Heart right ventricle (tissue), 16 donors: ENCODE measurements at regions not wholly inside any gene's neighbourhood (a gene's known extent, or its start where the extent isn't known, plus 50 kb on each side); places are given as distances from the start of the nearest gene placed in this dataset.
A peak's percentile ranks its signal among the peaks of the same experiment; 100 is the strongest.

Experiments used
- ATAC-seq, 8 donors: fragments of 200-7000 bp; cut with Tn5 transposase; one replicate each; pipeline ENCODE4 v1.9.1; 2020; ENCODE audit warnings: mild to moderate bottlenecking in 8 of 8, moderate library complexity in 8 of 8, moderate number of reproducible peaks in 1 of 8
- DNase-seq, 2 donors: peaks; one replicate each; pipeline ENCODE4 v3.0.0-alpha.2; 2020
- H3K27ac ChIP-seq, 10 donors: fragments of 200-600 bp; sonication (generic) in 2 of 10; one replicate each; pipeline versions ENCODE4 v1.5.0 to v1.8.0; 2020 to 2022; ENCODE audit warnings: mild to moderate bottlenecking in 3 of 10
- H3K27me3 ChIP-seq, 7 donors: fragments of 200-600 bp; one replicate each; pipeline ENCODE4 v1.8.0; 2021 to 2022; ENCODE audit warnings: mild to moderate bottlenecking in 2 of 7
- H3K36me3 ChIP-seq, 9 donors: fragments of 200-600 bp; sonication (generic) in 1 of 9; one replicate each; pipeline versions ENCODE4 v1.5.0 to v1.8.0; 2020 to 2022; ENCODE audit warnings: mild to moderate bottlenecking in 2 of 9
- H3K4me1 ChIP-seq, 9 donors: fragments of 200-600 bp; sonication (generic) in 1 of 9; one replicate each; pipeline versions ENCODE4 v1.5.0 to v1.8.0; 2020 to 2022; ENCODE audit warnings: mild to moderate bottlenecking in 4 of 9
- H3K4me3 ChIP-seq, 10 donors: fragments of 200-600 bp; sonication (generic) in 2 of 10; one replicate each; pipeline versions ENCODE4 v1.5.0 to v1.8.0; 2020 to 2022; ENCODE audit warnings: mild to moderate bottlenecking in 7 of 10, moderate library complexity in 2 of 10
- H3K9me3 ChIP-seq, 11 donors: fragments of 200-600 bp in 10 of 11; sonication (generic) in 2 of 11; one replicate each; pipeline versions ENCODE4 v1.5.0 to v1.8.0; 2013 to 2022; ENCODE audit warnings: mild to moderate bottlenecking in 2 of 11, control low read depth in 1 of 11, moderate library complexity in 1 of 11
- CTCF ChIP-seq, 9 donors: fragments of 200-600 bp; sonication (generic) in 2 of 9; IDR thresholded peaks; one replicate each; pipeline versions ENCODE4 v1.5.0 to v1.8.0; 2021 to 2022; ENCODE audit warnings: antibody characterized with exemption in 9 of 9, mild to moderate bottlenecking in 5 of 9, moderate library complexity in 1 of 9
- WGBS, 2 donors: extraction: QIAGEN DNeasy Blood & Tissue Kit; methylation state at CpG; one replicate each; pipeline ENCODE4 v1.1.7; 2013; ENCODE audit warnings: inconsistent platforms in 1 of 2; 5-methylcytosine and 5-hydroxymethylcytosine counted together
- intact Hi-C, 10 donors: fragments of 100-400 bp; cut with DNase I; formaldehyde crosslinking; loops; one replicate each; pipeline versions ENCODE4 v1.11.1 to v1.14.2; 2022
- donor health status: Arrhythmogenic right ventricular cardiomyopathy.
- donor health status: ischemic (EF 13 %, LVEDD 7.1; RV severe dilation, severe dysfunction).
- donor health status: healthy with polysubstance abuse.
- donor health status: DM: no; HTN: yes; CAD: no.
- donor health status: DM: no; HTN: no; CAD: no.
- donor health status: ischemic (EF 25% LVEDD 6.9; RV normal size, moderate dysfunction).
- donor health status: ischemic (EF 25% LVEDD 5.7; RV mildly dilated, moderate dysfunction).
- donor health status: healthy.
- donor health status: DM: yes; HTN: yes; CAD: no.
- donor health status: Ischemic cardiomyopathy.
- donor health status: ischemic (EF 35%, LVEDD 5.7; RV mildly dilated, moderate dysfunction).
- donor health status: nonischemic (EF 11% LVEDD 7.7; RV severe dilation, severe dysfunction).
- donor health status: DM: yes; HTN: yes; CAD: no.
- donor health status: PGD.
- donor health status: ischemic (EF 29% LVEDD 5.4; RV normal size, mild dysfunction).
- donor health status: nonischemic (EF 23%, LVEDD 6.1; RV moderate dilation, normal function).

GRCh38 chr6:12436683-12437082 lies 146.5 kb downstream of the EDN1 start:
- Histone ChIP-seq H3K27ac (no peak overlapping the region), H3K4me1 (peaks cover 0 to 13% (median 8%) of the 10 kb centered on the region in 9 donors), H3K4me3 (no peak overlapping the region), H3K36me3 (no peaks in the 10 kb centered on the region), H3K27me3 (no peaks in the 10 kb centered on the region), H3K9me3 (peaks cover 0 to 23% (median 0%) of the 10 kb centered on the region in 11 donors)
- 0 to 94% methylated on average over 1 of the region's 1 CpG for WGBS, 2 donors
- no peak for TF ChIP-seq CTCF (IDR thresholded peaks at IDR 0.05)
- intact Hi-C loops, result loop anchor here in 1 of 10 donors (5.0 kb wide), 1 partner anchor 69 kb away; no protein-coding TSS in a partner anchor
- peak in 1 of 8 donors; percentile 22 for ATAC-seq
- DNase-seq, result no peak

- no peaks in the 10 kb centered on the region for H3K36me3 ChIP-seq
- no peak for DNase-seq
- H3K27ac ChIP-seq, result no peak overlapping the region
- H3K27me3 ChIP-seq, result no peaks in the 10 kb centered on the region
- H3K4me1 ChIP-seq, result peaks cover 0 to 23% (median 8%) of the 10 kb centered on the region in 9 donors
- H3K9me3 ChIP-seq, result peaks cover 0 to 9% (median 0%) of the 10 kb centered on the region in 11 donors
- no peak for TF ChIP-seq CTCF (IDR thresholded peaks at IDR 0.05)
- intact Hi-C loops, result loop anchor here in 1 of 10 donors (5.0 kb wide), 1 partner anchor 72 kb away; no protein-coding TSS in a partner anchor
- no peak for ATAC-seq
- no peak overlapping the region for H3K4me3 ChIP-seq
These were observed 149.1 kb downstream of the EDN1 start for GRCh38 chr6:12439296-12439695.

GRCh38 chr6:12440981-12441380 lies 150.8 kb downstream of the EDN1 start:
- Histone ChIP-seq H3K9me3 (no peaks in the 10 kb centered on the region), H3K4me3 (no peak overlapping the region), H3K27me3 (no peaks in the 10 kb centered on the region), H3K36me3 (no peaks in the 10 kb centered on the region), H3K4me1 (peaks cover 0 to 23% (median 8%) of the 10 kb centered on the region in 9 donors), H3K27ac (no peak overlapping the region)
- no peak for ATAC-seq
- intact Hi-C loops, result no loop called here
- WGBS, 2 donors, result 80 to 87% methylated on average over 3 of the region's 3 CpGs
- DNase-seq, result no peak
- TF ChIP-seq CTCF (IDR thresholded peaks at IDR 0.05), result no peak

GRCh38 chr6:12442455-12442854 lies 152.3 kb downstream of the EDN1 start:
- ATAC-seq (peak in 1 of 8 donors; percentile 24), DNase-seq (no peak)
- no peak overlapping the region for H3K4me3 ChIP-seq
- TF ChIP-seq CTCF (IDR thresholded peaks at IDR 0.05), result no peak
- 45 to 60% methylated on average over 4 of the region's 4 CpGs for WGBS, 2 donors
- peaks cover 0 to 13% (median 0%) of the 10 kb centered on the region in 9 donors for H3K4me1 ChIP-seq
- intact Hi-C loops, result no loop called here
- H3K27ac ChIP-seq, result no peak overlapping the region
- no peaks in the 10 kb centered on the region for H3K9me3 ChIP-seq
- no peaks in the 10 kb centered on the region for H3K36me3 ChIP-seq
- H3K27me3 ChIP-seq, result no peaks in the 10 kb centered on the region
